ENCODE measurements at regions not wholly inside any gene's neighbourhood (a gene's known extent, or its start where the extent isn't known, plus 50 kb on each side); places are given as distances from the start of the nearest gene placed in this dataset.

DNA sequence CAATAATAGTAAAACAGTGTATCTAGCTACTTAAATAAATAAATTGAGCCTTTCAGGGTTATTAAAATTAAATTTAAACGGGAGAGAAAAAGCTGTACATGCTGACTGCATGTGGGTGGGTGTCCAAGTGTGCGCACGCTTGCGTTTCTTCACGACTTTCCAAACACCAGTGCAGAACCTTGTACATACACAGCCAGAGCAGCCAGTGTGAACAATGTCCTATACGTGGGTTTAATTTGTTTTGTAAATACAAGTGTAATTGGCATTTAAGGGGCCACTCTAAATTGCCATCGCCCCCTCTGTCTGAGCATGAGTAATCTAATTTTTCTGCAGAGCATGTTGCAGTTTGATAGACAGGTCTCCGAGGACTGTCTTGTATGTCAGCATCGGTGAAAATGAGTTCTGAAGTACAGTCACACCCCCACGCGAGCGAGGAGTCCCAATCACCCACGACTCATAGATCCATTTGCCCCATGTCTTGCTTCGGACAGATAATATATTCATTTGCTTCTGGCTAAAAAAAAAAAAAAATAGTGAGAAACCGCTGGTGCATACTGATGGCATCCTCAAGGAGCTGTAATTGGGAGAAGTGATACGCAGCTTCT lies 121.8 kb upstream of the ARRDC4 start:
- no peaks in the 10 kb centered on the region for H3K36me3 ChIP-seq (replicated peaks)
- no peak overlapping the region for H3K4me3 ChIP-seq
- no peaks in the 10 kb centered on the region for H3K9me3 ChIP-seq
- in situ Hi-C loops (cut with MboI; ENCODE audit: low sequenced_read_pairs), result no loop called here
- no peak for DNase-seq (ENCODE audit: low spot score in 2 of 2)
- H3K4me1 ChIP-seq, result no peaks in the 10 kb centered on the region
- no peaks in the 10 kb centered on the region for H3K27me3 ChIP-seq (ENCODE audit: low read depth)

- H3K4me3 ChIP-seq, result no peak overlapping the region
Measured at GRCh38 chr15:97840501-97840900, 120.0 kb upstream of the ARRDC4 start.

GRCh38 chr15:97841558-97841957 lies 118.9 kb upstream of the ARRDC4 start:
- DNase-seq (ENCODE audit: low spot score in 2 of 2), result no peak
- in situ Hi-C loops (cut with MboI; ENCODE audit: low sequenced_read_pairs), result no loop called here
- no peaks in the 10 kb centered on the region for H3K27me3 ChIP-seq (ENCODE audit: low read depth)
- H3K9me3 ChIP-seq, result no peaks in the 10 kb centered on the region
- H3K4me3 ChIP-seq, result no peak overlapping the region
- H3K36me3 ChIP-seq (replicated peaks), result no peaks in the 10 kb centered on the region
- no peaks in the 10 kb centered on the region for H3K4me1 ChIP-seq

More at GRCh38 chr15:97840501-97840900, 120.0 kb upstream of the ARRDC4 start:
- Histone ChIP-seq H3K4me1 (no peaks in the 10 kb centered on the region), H3K27me3 (ENCODE audit: low read depth) (no peaks in the 10 kb centered on the region), H3K9me3 (no peaks in the 10 kb centered on the region), H3K36me3 (replicated peaks) (no peaks in the 10 kb centered on the region)
- DNase-seq (ENCODE audit: low spot score in 2 of 2), result no peak
- in situ Hi-C loops (cut with MboI; ENCODE audit: low sequenced_read_pairs), result no loop called here

DNA sequence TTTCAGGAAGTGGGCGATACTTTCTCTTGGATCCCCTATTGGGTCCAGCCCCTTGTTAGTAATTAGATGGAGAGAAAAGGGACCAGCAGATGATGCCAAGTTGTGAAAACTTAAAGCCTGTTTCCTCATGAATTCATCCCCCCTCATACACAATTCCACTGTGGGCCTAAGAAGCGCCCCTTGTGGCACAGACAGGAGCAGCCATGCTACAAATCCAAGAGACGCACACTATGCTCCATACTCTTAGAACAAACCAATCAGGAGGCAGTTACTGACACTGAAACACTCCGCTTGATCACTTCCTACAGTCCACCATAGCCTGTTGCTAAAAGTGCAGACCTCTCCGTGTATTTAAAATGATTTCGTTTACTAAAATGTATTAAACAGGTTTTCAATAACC lies 111.3 kb upstream of the ARRDC4 start:
- DNase-seq (ENCODE audit: low spot score in 2 of 2), result no peak
- no peaks in the 10 kb centered on the region for H3K27me3 ChIP-seq (ENCODE audit: low read depth)
- H3K4me3 ChIP-seq, result no peak overlapping the region
- no peaks in the 10 kb centered on the region for H3K4me1 ChIP-seq
- H3K36me3 ChIP-seq (replicated peaks), result no peaks in the 10 kb centered on the region
- no peaks in the 10 kb centered on the region for H3K9me3 ChIP-seq
- in situ Hi-C loops (cut with MboI; ENCODE audit: low sequenced_read_pairs), result no loop called here

DNA sequence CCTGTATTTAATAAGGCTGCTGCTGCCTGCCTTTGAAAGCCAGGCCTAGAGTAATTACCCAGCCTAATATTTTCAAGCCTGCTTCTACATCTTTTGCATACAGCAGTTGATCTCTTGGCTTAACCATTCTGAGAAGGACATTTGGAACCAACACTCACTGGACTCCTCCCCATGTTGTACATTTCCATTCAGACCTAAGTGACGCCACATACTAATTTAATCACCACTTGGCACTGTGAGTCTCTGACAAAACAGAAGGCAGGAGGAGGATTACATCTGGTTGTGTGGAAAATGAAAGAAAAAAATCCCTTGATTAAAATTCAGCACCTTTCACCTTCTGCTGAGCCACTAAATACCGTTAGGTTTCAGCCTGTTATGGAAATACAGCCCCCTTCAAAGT lies 102.2 kb upstream of the ARRDC4 start:
- in situ Hi-C loops (cut with MboI; ENCODE audit: low sequenced_read_pairs), result no loop called here
- Histone ChIP-seq H3K9me3 (no peaks in the 10 kb centered on the region), H3K4me1 (no peaks in the 10 kb centered on the region), H3K27me3 (ENCODE audit: low read depth) (no peaks in the 10 kb centered on the region), H3K36me3 (replicated peaks) (no peaks in the 10 kb centered on the region), H3K4me3 (no peak overlapping the region)
- no peak for DNase-seq (ENCODE audit: low spot score in 2 of 2)

GRCh38 chr15:97861529-97862260 lies 98.8 kb upstream of the ARRDC4 start:
- H3K36me3 ChIP-seq (replicated peaks), result no peaks in the 10 kb centered on the region
- in situ Hi-C loops (cut with MboI; ENCODE audit: low sequenced_read_pairs), result no loop called here
- H3K27me3 ChIP-seq (ENCODE audit: low read depth), result no peaks in the 10 kb centered on the region
- no peak overlapping the region for H3K4me3 ChIP-seq
- DNase-seq (ENCODE audit: low spot score in 2 of 2), result no peak
- no peaks in the 10 kb centered on the region for H3K9me3 ChIP-seq
- H3K4me1 ChIP-seq, result no peaks in the 10 kb centered on the region

DNA sequence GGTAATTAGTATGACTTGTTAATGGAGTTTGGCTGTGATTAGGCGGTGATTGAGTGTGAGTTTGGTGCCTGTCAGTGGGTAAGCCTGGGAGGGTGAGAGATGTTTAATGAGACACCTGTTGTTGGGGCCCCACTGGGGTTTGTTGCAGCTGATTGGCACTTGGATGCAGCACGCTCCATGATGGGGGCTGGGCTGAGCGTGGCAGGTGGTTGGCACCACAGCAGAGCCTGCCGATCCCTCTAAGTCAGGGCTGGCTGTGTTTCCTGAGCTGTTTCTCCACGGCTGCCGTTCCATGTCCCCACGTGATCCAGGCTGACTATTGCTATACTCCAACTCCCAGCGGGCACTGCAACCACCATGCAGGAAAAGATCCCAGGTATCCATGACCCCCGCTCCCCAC lies 93.5 kb upstream of the ARRDC4 start:
- Histone ChIP-seq H3K27me3 (ENCODE audit: low read depth) (no peaks in the 10 kb centered on the region), H3K36me3 (replicated peaks) (no peaks in the 10 kb centered on the region), H3K9me3 (no peaks in the 10 kb centered on the region), H3K4me1 (no peaks in the 10 kb centered on the region), H3K4me3 (no peak overlapping the region)
- no peak for DNase-seq (ENCODE audit: low spot score in 2 of 2)
- in situ Hi-C loops (cut with MboI; ENCODE audit: low sequenced_read_pairs), result no loop called here

DNA sequence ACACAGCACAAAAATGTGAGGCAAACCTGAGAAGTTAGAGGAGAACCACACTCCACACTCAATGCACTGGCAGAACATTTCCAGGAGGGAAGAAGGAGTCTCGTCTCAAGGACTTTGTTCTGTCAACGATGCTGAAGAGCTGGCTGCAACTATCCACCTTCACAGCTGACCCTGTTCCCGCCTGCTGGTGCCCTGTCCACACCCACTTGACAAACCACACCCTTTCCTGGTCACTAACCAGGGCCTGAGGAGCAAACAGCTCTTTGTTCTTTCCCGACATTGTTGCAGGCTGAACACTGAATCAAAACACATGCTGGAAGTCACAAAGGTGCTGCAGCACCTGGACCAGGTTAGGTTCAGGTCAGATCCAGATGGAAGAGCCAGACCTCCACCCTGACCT lies 92.6 kb upstream of the ARRDC4 start:
- H3K27me3 ChIP-seq (ENCODE audit: low read depth), result no peaks in the 10 kb centered on the region
- no peak for DNase-seq (ENCODE audit: low spot score in 2 of 2)
- no peaks in the 10 kb centered on the region for H3K4me1 ChIP-seq
- no peaks in the 10 kb centered on the region for H3K36me3 ChIP-seq (replicated peaks)
- H3K9me3 ChIP-seq, result no peaks in the 10 kb centered on the region
- no peak overlapping the region for H3K4me3 ChIP-seq
- in situ Hi-C loops (cut with MboI; ENCODE audit: low sequenced_read_pairs), result no loop called here

DNA sequence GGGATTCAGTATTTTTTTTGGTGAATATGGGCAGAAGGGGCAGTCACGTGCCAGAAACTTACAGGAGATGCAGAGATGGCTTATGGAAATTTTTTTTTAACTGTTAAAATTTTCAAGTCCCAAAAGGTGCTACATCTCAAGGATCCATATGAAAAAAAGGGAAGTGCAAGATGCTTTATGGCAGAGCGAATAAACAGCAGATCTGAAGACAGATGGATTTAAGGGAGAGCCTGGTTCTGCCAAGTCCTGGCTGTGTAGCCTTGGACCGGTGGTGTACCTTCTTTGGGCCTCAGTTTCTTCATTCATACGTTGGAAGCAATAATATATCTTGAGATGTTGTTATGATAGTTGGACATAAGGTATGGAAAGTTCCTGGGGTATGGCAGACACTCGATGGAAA lies 91.5 kb upstream of the ARRDC4 start:
- no peak overlapping the region for H3K4me3 ChIP-seq
- H3K4me1 ChIP-seq, result no peaks in the 10 kb centered on the region
- no peaks in the 10 kb centered on the region for H3K36me3 ChIP-seq (replicated peaks)
- no peaks in the 10 kb centered on the region for H3K9me3 ChIP-seq
- H3K27me3 ChIP-seq (ENCODE audit: low read depth), result no peaks in the 10 kb centered on the region
- in situ Hi-C loops (cut with MboI; ENCODE audit: low sequenced_read_pairs), result no loop called here
- no peak for DNase-seq (ENCODE audit: low spot score in 2 of 2)

DNA sequence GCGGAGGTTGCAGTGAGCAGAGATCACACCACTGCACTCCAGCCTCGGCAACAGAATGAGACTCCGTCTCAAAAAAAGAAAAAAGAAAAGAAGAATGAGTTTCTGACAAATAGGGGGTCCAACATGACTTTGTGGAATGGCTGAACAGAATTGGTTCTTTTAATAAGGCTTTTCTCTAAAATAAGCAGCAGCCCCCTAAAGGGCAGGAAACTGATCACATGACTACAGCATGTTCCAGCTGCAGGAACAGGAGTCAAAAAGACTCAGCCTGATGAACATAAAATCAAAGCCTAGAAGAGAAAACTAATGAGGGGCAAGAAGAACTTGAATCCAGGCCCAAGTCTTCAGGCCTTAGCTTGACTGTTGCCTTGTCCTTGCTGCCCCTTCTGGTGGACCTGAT lies 89.7 kb upstream of the ARRDC4 start:
- no peak overlapping the region for H3K4me3 ChIP-seq
- H3K27me3 ChIP-seq (ENCODE audit: low read depth), result no peaks in the 10 kb centered on the region
- in situ Hi-C loops (cut with MboI; ENCODE audit: low sequenced_read_pairs), result no loop called here
- DNase-seq (ENCODE audit: low spot score in 2 of 2), result no peak
- H3K9me3 ChIP-seq, result no peaks in the 10 kb centered on the region
- no peaks in the 10 kb centered on the region for H3K4me1 ChIP-seq
- no peaks in the 10 kb centered on the region for H3K36me3 ChIP-seq (replicated peaks)

GRCh38 chr15:97874139-97874538 lies 86.4 kb upstream of the ARRDC4 start:
- no peak for DNase-seq (ENCODE audit: low spot score in 2 of 2)
- no peaks in the 10 kb centered on the region for H3K36me3 ChIP-seq (replicated peaks)
- in situ Hi-C loops (cut with MboI; ENCODE audit: low sequenced_read_pairs), result no loop called here
- no peaks in the 10 kb centered on the region for H3K4me1 ChIP-seq
- no peaks in the 10 kb centered on the region for H3K9me3 ChIP-seq
- H3K4me3 ChIP-seq, result no peak overlapping the region
- H3K27me3 ChIP-seq (ENCODE audit: low read depth), result no peaks in the 10 kb centered on the region

DNA sequence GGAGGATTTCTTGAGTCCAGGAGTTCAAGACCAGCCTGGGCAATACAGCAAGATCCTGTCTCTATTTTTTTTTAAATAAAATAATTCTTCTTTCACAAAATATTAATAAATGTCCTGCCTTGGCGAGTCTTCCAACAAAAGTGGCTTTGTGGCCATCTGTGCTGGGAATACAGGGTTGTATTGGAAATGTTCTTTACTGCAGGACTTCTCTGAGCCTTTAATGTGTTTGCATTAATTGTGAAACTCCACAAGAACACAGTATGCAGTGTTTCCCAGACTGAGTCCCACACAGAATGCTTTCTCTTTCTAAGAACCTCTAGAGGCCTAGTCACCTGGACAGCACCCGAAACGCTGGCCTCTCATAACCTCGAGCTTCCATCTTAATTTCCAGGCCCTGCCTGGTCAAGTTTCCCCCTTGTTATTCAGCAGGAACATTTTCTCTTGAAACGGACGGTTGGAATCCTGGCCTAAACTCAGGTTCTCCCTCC lies 85.4 kb upstream of the ARRDC4 start:
- Histone ChIP-seq H3K4me3 (no peak overlapping the region), H3K27me3 (ENCODE audit: low read depth) (no peaks in the 10 kb centered on the region), H3K4me1 (no peaks in the 10 kb centered on the region), H3K9me3 (no peaks in the 10 kb centered on the region), H3K36me3 (replicated peaks) (no peaks in the 10 kb centered on the region)
- in situ Hi-C loops (cut with MboI; ENCODE audit: low sequenced_read_pairs), result no loop called here
- DNase-seq (ENCODE audit: low spot score in 2 of 2), result no peak

DNA sequence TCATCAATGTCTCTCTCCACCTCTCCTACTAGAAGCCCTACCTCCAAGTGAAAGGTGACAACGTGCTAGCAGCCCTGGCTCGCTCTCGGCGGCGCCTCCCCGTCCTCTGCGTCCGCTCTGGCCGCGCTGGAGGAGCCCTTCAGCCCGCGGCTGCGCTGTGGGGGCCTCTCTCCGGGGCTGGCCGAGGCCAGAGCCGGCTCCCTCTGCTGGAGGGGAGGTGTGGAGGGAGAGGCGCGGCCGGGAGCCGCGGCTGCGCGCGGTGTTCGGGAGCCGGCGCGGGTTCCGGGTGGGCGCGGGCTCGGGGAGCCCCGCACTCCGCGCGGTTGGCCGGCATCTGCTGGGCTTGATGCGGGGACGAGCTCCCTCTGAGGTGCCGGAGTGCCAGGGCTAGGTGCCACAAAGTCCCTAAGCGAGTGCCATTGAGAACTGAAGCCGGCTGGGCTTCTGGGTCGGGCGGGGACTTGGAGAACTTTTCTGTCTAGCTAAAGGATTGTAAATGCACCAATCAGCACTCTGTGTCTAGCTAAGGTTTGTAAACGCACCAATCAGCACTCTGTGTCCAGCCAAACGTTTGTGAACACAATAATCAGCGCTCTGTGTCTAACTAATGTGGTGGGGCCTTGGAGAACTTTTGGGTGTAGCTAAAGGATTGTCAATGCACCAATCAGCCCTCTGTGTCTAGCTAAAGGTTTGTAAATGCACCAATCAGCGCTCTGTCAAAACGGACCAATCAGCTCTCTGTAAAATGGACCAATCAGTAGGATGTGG lies 84.8 kb upstream of the ARRDC4 start:
- Histone ChIP-seq H3K4me1 (no peaks in the 10 kb centered on the region), H3K9me3 (no peaks in the 10 kb centered on the region), H3K36me3 (replicated peaks) (no peaks in the 10 kb centered on the region), H3K27me3 (ENCODE audit: low read depth) (no peaks in the 10 kb centered on the region), H3K4me3 (no peak overlapping the region)
- no peak for DNase-seq (ENCODE audit: low spot score in 2 of 2)
- in situ Hi-C loops (cut with MboI; ENCODE audit: low sequenced_read_pairs), result no loop called here

DNA sequence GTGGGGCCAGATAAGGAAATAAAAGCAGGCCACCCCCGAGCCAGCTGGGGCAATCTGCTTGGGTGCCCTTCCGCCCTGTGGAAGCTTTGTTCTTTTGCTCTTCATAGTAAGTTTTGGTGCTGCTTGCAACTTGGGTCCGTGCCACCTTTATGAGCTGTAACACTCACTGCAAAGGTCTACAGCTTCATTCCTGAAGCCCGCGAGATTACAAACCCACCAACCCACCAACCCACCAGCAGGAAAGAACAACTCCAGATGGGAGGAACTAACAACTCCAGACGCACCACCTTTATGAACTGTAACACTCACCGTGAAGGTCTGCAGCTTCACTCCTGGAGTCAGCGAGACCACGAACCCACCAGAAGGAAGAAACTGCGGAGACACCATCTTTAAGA lies 84.2 kb upstream of the ARRDC4 start:
- no peaks in the 10 kb centered on the region for H3K4me1 ChIP-seq
- no peak for DNase-seq (ENCODE audit: low spot score in 2 of 2)
- no peaks in the 10 kb centered on the region for H3K27me3 ChIP-seq (ENCODE audit: low read depth)
- no peaks in the 10 kb centered on the region for H3K9me3 ChIP-seq
- H3K36me3 ChIP-seq (replicated peaks), result no peaks in the 10 kb centered on the region
- in situ Hi-C loops (cut with MboI; ENCODE audit: low sequenced_read_pairs), result no loop called here
- H3K4me3 ChIP-seq, result no peak overlapping the region

All from HAP-1 (cell line).